ENCODE measurements at regions not wholly inside any gene's neighbourhood (a gene's known extent, or its start where the extent isn't known, plus 50 kb on each side); places are given as distances from the start of the nearest gene placed in this dataset.

DNA sequence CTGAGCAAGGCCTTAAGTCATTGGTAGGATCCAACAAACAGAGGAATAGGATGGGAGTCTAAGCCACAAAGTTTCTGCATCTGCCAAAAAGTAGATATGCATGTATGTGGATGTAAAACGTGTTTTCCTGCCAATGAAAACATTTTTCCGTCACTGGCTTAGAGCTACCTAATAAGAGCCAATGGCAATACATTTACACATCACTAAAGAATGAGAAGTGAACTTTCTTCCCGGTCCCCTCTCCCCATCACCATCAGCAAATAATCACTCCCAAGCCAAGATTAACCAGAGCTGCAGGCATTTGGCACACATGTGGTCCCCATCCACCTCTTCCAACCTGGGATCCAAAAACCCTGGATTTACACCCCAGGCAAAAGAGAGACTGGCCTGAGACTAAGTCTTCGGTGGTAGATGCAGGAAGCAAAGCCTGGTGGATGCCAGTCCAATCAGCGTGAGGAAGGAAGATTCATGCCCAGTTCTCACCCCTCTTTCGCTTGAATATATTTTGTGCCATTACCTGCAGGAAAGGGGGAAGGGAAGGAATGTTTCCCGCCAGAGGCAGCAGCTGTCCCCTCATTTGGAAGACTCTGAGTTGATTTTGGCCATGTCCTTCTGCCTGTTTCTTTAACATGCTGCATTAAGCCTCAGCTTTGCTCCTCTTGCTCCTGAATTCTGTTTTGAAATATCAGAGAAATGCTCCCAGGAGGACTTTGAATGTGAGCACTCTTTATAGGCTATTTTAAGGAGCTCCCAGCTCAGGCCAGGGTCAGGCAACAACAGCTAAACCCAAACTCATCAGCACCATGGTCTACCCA, 131.4 kb downstream of the CHIC2 start:
- H3K4me3 ChIP-seq, result no peak overlapping the region
- H3K4me1 ChIP-seq, result peaks cover 0 to 7% of the 10 kb centered on the region in 2 donors
- H3K27ac ChIP-seq, result peak overlapping the region; percentile 46 to 66
- intact Hi-C loops (cut with DNase I; ENCODE audit: low total_unique reads), result no loop called here
- H3K9me3 ChIP-seq, result no peaks in the 10 kb centered on the region
- peak in 1 of 2 donors; percentile 56 for DNase-seq (ENCODE audit: low spot score in 2 of 2)
- H3K27me3 ChIP-seq, result no peaks in the 10 kb centered on the region
- no peaks in the 10 kb centered on the region for H3K36me3 ChIP-seq
- TF ChIP-seq POLR2AphosphoS5 (IDR thresholded peaks at IDR 0.05), result no peak
- TF ChIP-seq POLR2A (IDR thresholded peaks at IDR 0.05), result no peak
- TF ChIP-seq, protein P1, sequence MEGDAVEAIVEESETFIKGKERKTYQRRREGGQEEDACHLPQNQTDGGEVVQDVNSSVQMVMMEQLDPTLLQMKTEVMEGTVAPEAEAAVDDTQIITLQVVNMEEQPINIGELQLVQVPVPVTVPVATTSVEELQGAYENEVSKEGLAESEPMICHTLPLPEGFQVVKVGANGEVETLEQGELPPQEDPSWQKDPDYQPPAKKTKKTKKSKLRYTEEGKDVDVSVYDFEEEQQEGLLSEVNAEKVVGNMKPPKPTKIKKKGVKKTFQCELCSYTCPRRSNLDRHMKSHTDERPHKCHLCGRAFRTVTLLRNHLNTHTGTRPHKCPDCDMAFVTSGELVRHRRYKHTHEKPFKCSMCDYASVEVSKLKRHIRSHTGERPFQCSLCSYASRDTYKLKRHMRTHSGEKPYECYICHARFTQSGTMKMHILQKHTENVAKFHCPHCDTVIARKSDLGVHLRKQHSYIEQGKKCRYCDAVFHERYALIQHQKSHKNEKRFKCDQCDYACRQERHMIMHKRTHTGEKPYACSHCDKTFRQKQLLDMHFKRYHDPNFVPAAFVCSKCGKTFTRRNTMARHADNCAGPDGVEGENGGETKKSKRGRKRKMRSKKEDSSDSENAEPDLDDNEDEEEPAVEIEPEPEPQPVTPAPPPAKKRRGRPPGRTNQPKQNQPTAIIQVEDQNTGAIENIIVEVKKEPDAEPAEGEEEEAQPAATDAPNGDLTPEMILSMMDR (IDR thresholded peaks at IDR 0.05), result no peak

DNA sequence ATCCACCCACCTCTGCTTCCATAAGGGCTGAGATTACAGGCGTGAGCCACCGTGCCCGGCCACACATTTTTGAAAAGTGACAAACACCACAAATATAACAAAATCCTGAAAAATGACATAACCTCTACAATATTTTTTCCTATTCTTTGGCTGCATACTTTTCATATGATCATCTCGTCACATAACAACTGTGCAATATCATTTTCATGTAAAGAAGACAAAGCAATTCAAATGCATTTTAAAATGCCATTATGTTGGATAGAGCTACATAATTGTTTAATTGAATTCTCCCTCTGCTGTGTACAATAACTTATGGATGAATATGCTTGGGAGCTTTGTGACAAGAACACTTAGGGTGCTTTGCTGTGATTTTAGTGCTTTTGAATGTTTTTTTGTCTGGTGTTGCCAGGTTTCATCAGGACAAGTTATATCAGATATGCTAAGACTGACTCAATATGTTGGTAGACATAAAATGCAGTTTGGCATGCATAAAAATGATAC, 132.9 kb downstream of the CHIC2 start:
- H3K27ac ChIP-seq, result no peak overlapping the region
- DNase-seq (ENCODE audit: low spot score in 2 of 2), result no peak
- H3K9me3 ChIP-seq, result no peaks in the 10 kb centered on the region
- TF ChIP-seq POLR2A (IDR thresholded peaks at IDR 0.05) (no peak), POLR2AphosphoS5 (IDR thresholded peaks at IDR 0.05) (no peak)
- TF ChIP-seq, protein P1 (IDR thresholded peaks at IDR 0.05), result no peak
- peaks cover 0 to 7% of the 10 kb centered on the region in 2 donors for H3K4me1 ChIP-seq
- no peaks in the 10 kb centered on the region for H3K36me3 ChIP-seq
- H3K27me3 ChIP-seq, result no peaks in the 10 kb centered on the region
- no peak overlapping the region for H3K4me3 ChIP-seq
- intact Hi-C loops (cut with DNase I; ENCODE audit: low total_unique reads), result no loop called here

DNA sequence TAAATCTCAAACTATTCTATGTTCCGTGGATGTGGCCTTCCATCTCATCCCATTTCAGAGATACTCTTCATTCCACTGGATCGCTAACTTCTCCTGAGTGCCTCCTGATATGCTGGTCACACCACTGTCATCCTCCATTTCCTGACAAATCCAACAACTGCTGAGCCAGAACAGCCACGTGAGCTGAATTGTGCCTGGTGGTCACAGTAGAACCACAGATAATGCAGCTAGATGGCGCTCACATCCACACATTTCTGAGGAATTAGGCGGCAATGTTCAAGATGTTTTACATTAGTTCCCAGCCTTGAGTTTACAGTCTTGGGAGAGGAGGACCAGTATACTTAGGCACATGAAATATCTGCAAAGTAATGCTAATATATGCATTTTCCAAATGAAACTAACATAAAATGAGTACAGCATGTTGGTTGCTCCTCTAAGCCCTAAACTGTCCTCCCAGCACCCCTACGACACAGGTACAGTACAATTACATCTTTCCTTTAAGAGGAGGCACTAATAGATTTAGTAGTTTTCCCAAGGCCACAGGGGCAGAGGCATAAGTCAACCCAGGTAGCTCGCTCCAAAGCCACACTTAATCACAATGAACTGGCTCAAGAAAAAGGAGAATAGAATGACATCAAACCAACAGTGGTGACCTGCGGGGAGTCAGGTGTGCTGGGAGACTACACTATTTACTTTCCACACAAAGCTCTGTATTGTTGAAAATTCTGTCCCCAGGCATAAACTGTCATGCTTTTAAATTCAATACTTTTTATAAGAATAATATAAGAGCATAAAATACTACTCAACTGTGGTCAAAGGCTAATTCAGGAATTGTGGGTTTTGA, 134.2 kb downstream of the CHIC2 start:
- peak in 1 of 2 donors; percentile 73 for DNase-seq (ENCODE audit: low spot score in 2 of 2)

DNA sequence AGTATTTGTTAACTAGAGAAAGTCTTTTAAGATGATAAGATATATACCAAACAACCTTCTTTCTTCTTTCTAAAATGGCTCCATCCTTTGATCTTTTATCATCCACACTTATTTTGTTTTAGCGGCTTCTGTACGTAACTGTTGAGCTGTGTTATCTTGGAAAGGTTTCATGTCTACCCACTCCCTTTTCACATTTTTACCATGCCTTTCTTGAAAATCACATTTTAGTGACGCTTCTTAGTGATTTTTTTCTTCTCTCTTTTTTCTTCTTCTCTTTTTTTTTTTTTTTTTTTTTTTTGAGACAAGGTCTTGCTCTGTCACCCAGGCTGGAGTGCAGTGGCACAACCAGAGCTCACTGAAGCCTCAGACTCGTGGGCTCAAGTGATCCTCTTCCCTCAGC, 135.1 kb downstream of the CHIC2 start:
- Histone ChIP-seq H3K4me3 (no peak overlapping the region), H3K36me3 (no peaks in the 10 kb centered on the region), H3K27ac (peak overlapping the region; percentile 57 to 75), H3K4me1 (peaks cover 0 to 7% of the 10 kb centered on the region in 2 donors), H3K9me3 (no peaks in the 10 kb centered on the region), H3K27me3 (no peaks in the 10 kb centered on the region)
- intact Hi-C loops (cut with DNase I; ENCODE audit: low total_unique reads), result no loop called here
- DNase-seq (ENCODE audit: low spot score in 2 of 2), result no peak
- no peak for TF ChIP-seq POLR2AphosphoS5 (IDR thresholded peaks at IDR 0.05)
- TF ChIP-seq, protein P1 (IDR thresholded peaks at IDR 0.05), result no peak
- no peak for TF ChIP-seq POLR2A (IDR thresholded peaks at IDR 0.05)

More for the DNA sequence above, 134.2 kb downstream of the CHIC2 start:
- TF ChIP-seq, protein P1 (IDR thresholded peaks at IDR 0.05), result peak; percentile 41 to 82 (median 73)
- TF ChIP-seq POLR2AphosphoS5 (IDR thresholded peaks at IDR 0.05), result peak in 2 of 3 donors; percentile 31 to 48
- TF ChIP-seq POLR2A (IDR thresholded peaks at IDR 0.05), result no peak
- H3K27me3 ChIP-seq, result no peaks in the 10 kb centered on the region
- no peak overlapping the region for H3K4me3 ChIP-seq
- H3K36me3 ChIP-seq, result no peaks in the 10 kb centered on the region
- peaks cover 0 to 7% of the 10 kb centered on the region in 2 donors for H3K4me1 ChIP-seq
- H3K27ac ChIP-seq, result peak overlapping the region; percentile 57 to 75
- intact Hi-C loops (cut with DNase I; ENCODE audit: low total_unique reads), result no loop called here
- no peaks in the 10 kb centered on the region for H3K9me3 ChIP-seq
